ENCODE measurements at regions not wholly inside any gene's neighbourhood (a gene's known extent, or its start where the extent isn't known, plus 50 kb on each side); places are given as distances from the start of the nearest gene placed in this dataset.

- no TSS peak for BruUV-seq (replicated peaks)
Measured at GRCh38 chr16:73915140-73915539, 381.5 kb upstream of the PSMD7 start.

More at GRCh38 chr16:73915140-73915539, 381.5 kb upstream of the PSMD7 start:
- DNase-seq (ENCODE audit: low spot score) (no peak), FAIRE-seq (no peak), ATAC-seq (no peak)
- H3K9me3 ChIP-seq (ENCODE audit: low read length) = no peaks in the 10 kb centered on the region
- in situ Hi-C loops (cut with HindIII; ENCODE audit: extremely low pct_ligation_motif_present, low pct_unique_long_range_greater_than_20kb) = no loop called here
- H3K27ac ChIP-seq (ENCODE audit: extremely low read length, insufficient read depth, low read length) = no peak overlapping the region
- TF ChIP-seq ATF7 (IDR thresholded peaks at IDR 0.05) (no peak), ATF7 (CRISPR knock-in tag; IDR thresholded peaks at IDR 0.05) (no peak), ZNF687 (CRISPR knock-in tag; IDR thresholded peaks at IDR 0.05) (no peak), ZNF792 (CRISPR knock-in tag; IDR thresholded peaks at IDR 0.05) (no peak), HES4 (CRISPR knock-in tag; IDR thresholded peaks at IDR 0.05; ENCODE audit: borderline replicate concordance) (no peak), PLRG1 (conservative IDR thresholded peaks at IDR 0.05) (no peak), HCFC1 (IDR thresholded peaks at IDR 0.05; ENCODE audit: low read depth, low read length) (no peak), IRF1 (CRISPR knock-in tag; IDR thresholded peaks at IDR 0.05; ENCODE audit: low read depth) (no peak), REXO4 (CRISPR knock-in tag; IDR thresholded peaks at IDR 0.05; ENCODE audit: borderline replicate concordance) (no peak), HNRNPUL1 (IDR thresholded peaks at IDR 0.05; ENCODE audit: low read depth, low read length) (no peak), ELF4 (CRISPR knock-in tag; IDR thresholded peaks at IDR 0.05; ENCODE audit: borderline replicate concordance) (no peak), ZNF660 (CRISPR knock-in tag; IDR thresholded peaks at IDR 0.05; ENCODE audit: borderline replicate concordance, low read depth) (no peak), ZFP36L1 (CRISPR knock-in tag; IDR thresholded peaks at IDR 0.05) (no peak), ZNF12 (CRISPR knock-in tag; IDR thresholded peaks at IDR 0.05) (no peak)
- H3K27me3 ChIP-seq (ENCODE audit: control insufficient read depth in 1 of 2, insufficient read depth in 2 of 2, low read length in 2 of 2) = peaks cover 0 to 10% of the 10 kb centered on the region in 2 experiments; a peak in 2 of 5 replicates
- POLR2A ChIA-PET = no interaction called here
- no peaks in the 10 kb centered on the region for H3K36me3 ChIP-seq (replicated peaks in 1 of 2; ENCODE audit: control insufficient read depth in 1 of 2, insufficient read depth in 2 of 2, low read length in 2 of 2)
- no peaks in the 10 kb centered on the region for H3K4me1 ChIP-seq (ENCODE audit: insufficient read depth, low read length)
- H3K9ac ChIP-seq (ENCODE audit: insufficient read depth, low read depth, low read length) = no peak overlapping the region
- intact Hi-C loops (cut with micrococcal nuclease; ENCODE audit: unreplicated experiment) = no loop called here
- H3K4me2 ChIP-seq (ENCODE audit: low read depth, low read length) = no peak overlapping the region
- 34% methylated on average over 5 of the region's 5 CpGs for WGBS (ENCODE audit: low lambda C conversion rate)
- no peak overlapping the region for H2AFZ ChIP-seq (ENCODE audit: low read length)
- no peaks in the 10 kb centered on the region for H3K79me2 ChIP-seq (ENCODE audit: insufficient read depth, low read length)
- H4K20me1 ChIP-seq (ENCODE audit: insufficient read depth, low read length) = no peaks in the 10 kb centered on the region
- H3K4me3 ChIP-seq (replicated peaks in 1 of 3; ENCODE audit: insufficient read depth in 1 of 3, low read depth in 2 of 3, low read length in 3 of 3) = no peak overlapping the region
- CTCF ChIA-PET (ENCODE audit: low intra/inter-chr PET ratio, low total read pairs) = no interaction called here

Measured in HepG2 (cell line).